Germinal center (tissue), 1 donor: ENCODE measurements at regions not wholly inside any gene's neighbourhood (a gene's known extent, or its start where the extent isn't known, plus 50 kb on each side); places are given as distances from the start of the nearest gene placed in this dataset.

Source experiments
- DNase-seq: peaks from one replicate; pipeline ENCODE4 v3.0.0; 2012; ENCODE audit warnings: mixed read lengths, low spot score

DNA sequence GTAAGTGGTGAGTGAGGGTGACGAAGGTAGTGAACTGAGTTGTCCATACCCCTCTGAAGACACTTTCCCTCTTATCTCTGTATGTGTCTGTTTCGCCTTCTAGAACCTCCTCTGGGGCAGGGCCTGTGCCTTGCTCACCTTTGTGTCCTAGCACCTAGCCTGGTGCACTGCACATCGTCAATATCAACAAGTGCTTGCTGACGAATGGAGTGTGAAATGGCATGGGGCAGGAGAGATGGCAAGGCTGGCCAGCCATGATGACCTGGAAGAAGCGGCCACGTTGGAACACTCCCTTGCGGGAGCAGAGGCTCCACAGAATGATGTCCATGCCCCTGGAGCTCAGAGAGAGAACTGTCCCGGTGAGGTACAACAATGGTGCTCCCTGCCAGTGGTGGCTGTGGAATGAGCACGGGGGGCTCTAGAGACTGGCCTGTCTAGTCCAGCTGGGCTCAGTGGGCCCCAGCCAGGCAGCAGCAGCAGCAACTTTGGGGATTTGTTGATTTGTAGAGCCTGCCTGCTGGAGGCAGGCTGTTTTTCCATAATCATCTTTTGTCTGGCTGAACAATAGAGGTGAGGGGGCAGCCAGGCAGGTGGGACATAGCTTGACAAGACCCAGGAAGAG is 112.2 kb upstream of the PJA1 start:
- no peak for DNase-seq

DNA sequence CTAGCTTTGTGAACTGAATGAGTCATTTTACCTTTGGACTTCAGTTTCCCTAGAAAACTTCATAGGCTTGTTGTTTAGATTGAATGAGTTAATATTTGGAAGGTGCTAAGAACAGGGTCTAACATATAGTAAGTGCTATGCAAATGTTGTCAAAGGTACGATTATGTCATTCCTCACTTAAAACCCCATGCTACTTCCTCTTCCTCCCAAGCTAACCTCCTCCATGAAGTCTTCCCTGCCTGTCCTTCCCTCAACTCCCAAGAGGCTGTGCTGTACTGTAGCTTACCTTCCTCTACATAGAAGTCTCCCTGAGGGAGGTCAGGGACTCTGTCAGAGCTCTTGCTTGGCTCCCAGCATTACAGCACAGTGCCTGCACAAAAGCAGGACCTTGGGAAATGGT is 103.4 kb upstream of the PJA1 start:
- no peak for DNase-seq

DNA sequence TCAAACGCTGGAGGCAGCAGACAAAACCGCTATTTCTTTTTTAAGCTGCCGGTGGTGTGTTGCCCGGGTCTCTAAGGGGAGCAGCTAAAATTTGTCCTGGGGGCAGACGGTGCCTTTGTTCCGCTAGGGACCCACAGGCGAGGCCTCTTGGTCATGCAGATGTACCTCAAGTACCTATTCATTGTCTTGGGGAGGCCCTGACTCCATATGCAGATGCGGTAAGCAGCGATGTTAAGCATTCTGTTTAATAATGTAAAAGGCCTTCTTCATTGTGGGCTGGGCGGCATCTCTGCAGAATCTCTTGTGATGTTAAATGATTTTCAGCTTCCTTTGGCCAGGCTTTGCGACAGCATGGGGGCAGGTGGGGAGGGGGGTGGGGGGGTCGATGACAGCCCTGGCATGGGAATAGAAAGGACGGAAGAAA is 98.9 kb upstream of the PJA1 start:
- no peak for DNase-seq

DNA sequence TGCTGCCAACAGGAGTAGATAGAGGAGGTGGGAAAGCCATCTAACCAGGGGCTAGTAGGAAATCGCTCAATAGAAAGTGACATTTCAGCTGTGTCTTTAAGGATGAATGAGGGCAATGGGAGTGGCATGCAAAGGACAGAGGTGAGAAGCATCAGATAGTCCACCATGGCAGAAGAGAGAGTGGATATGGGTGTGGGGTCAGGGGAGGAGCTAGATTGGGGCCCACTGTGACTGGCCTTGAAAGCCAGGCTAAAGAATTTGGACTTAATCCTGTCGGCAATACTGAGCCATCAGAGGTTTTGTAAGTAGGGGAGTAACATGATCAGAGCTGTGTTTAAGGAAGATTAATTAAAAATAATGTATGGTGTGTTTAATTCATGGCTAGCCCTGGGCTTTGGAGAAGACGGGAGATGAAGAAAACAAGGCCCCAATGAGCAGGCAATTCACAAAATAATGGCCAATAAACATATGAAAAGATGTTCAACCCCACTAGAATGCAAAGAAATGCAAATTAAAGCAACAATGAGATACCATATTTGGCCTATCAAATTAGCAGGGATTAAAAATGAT is 98.1 kb upstream of the PJA1 start:
- no peak for DNase-seq

DNA sequence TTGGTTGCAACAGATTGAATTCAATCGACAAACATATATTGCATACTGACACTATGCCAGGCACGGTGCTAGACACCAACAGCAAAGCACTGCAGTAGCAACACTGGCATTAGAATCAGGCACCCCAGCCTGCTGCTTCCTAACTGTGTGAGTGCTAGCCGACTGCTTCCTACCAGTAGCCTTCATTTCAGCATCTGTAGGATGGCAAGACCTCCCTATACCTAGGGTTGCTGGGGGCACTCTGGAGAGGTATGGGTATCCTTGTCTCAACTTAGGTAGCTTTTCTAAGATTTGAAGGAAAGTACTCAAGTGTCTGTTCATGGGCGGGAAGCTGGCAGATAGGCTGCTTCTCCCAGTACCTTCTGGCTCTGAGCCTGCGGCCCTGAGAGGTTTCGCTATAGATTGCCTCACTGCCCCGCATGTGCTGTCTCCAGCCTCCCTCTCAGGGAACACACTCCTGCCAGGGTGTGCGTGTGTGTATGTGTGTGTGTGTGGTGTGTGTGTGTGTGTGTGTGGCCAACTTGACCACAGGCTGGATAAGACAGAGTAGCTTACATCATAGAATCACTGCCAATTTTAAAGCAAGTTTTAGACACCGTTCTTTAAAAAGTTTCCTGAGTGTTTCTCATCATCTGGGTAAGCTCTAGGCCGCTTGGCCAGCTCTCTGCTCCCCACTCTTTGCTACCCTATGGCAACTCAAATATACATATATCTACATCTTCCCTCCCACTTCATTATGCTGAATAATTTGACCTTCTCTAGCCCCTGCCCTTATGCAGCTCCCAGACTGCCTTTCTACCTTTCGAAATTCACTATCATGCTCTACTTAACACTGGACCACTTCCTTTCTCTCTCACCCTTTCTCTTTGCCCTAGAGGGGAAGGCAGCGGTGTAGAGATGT is 97.0 kb upstream of the PJA1 start:
- DNase-seq, result no peak

DNA sequence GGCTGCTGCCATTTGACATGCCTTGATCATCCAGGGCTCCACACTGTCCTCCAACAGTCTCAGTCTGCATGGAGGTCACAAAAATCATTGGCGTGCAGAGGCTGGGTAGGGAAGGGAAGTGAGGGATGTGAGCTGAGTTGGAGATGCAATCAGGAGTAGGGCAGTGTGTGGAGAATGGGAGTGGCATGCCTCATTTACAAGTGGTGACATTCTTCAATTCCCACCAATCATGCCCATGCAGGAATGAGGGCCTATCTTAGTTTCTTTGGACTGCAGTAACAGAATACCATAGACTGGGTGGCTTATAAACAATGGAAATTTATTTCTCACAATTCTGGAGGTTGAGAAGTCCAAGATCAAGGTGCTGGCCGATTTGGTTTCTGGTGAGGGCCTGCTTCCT is 94.9 kb upstream of the PJA1 start:
- DNase-seq, result no peak

DNA sequence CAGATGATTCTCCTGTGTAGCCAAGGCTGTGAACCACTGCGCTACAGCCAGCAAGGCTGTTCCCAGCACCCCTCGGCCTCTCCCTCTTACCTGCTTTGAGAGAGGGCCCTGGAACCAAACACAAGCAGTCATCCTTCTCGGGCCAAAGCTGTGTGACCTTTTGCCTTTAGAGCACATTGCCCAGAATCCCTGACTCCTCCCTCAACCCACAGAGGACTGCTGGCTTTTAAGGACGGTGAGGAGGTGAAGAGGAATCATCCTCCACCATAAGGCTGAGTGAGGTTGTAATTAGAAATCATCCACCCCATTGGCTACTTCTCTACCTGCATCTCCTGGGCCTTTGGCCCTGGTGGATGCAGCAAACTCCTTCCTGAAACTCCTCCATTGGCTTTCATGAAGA is 93.6 kb upstream of the PJA1 start:
- no peak for DNase-seq

DNA sequence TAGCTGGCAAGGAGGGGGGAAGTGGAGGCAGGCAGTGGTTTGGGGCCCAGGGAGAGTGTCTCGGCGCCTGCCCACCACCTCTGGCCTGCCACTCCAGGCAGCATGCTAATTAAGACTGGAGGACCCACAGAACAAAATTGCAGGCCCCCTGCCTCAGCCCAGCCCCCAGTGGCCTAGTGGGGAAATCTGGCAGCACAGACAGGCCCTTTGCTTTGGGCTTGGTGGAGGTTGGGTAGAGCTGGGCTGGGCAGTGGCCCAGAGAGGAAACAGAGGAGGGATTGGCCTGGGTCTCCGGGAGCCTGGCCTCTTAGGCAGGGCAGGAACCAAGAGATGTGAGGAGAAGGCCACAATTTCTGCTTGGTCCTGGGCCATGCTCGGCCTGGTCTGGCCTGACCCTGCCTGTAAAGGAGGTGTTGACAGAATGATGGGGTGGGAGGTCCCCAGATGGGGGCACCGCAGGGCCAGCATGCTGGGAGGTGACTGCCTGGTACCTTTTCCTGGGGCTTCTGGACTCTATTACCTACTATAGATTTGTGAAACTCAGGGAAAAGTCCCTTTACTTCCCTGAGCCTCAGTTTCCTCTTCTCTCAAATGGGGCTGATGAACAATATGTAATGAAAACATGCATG is 92.4 kb upstream of the PJA1 start:
- no peak for DNase-seq

DNA sequence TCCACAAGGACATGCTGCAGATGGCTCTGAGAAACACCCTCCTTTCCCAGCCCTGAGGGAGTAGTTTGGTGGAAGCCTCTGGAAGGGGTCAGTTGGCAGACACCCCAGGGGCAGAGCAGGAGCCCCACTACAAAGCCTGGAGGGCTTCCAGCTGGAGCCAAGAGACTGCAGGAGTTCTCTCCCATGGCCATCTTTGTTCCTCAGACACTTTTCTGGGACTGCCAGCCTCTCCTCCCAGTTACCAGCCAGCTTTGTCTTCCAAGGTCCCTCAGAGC is 91.0 kb upstream of the PJA1 start:
- DNase-seq, result no peak

DNA sequence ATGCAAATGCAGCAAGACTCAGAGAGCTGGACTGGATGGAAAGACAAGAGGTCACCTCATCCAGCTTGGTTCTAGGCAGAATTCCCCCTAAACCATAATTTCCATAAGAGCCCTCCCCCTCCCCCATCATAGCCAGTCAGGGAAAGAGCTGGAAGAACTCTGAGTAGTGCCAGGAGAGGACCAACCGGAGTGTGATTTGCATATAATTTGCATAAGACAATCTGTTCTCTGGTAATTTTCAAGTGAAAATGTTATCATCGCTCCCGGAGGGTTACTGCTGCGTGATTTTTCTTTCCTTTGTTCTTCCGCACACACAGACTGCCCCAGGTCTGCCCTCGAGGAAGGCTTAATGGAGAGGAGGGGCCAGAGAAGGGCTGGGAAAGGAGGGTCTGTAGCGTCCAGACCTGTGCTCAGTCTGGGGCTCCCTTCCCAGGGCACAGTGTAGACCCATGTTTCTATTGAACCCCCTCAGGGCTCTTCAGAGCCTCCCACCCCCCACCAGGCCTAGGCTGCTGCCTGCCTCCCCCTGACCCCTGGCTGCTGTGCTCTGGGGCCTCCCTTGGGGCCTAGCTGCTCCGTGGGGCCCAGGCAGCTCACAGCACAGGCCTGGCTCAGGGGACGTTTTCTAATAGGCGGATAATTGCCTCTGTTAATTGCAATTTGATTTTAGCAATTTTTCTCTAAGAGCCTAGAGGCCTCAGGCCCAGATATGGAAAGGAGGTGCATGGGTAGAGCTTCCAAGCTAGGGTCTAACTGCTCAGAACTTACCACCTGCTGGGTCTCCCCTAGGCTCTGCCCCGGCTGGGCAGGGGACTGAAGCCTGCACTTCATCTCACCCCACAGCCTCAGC is 90.4 kb upstream of the PJA1 start:
- DNase-seq, result no peak

DNA sequence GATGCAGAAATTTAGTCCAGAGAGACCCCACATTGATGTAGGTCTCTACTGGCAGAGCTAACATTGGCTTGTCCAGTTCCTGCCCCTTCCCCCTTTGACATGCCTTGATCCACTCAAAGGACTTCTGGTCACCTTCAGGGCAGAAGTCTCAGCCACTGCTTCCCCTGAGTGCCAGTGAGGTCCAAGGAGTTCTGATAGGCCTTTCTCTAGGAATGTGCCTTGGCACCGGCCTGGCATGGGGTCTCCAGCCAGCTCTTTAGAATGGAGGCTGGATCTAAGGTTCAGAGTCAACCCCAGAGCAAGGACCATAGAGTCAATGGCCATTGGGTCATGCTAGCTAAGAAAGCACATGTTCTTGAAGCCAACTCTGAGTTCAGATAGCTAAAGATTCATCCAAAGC is 88.6 kb upstream of the PJA1 start:
- DNase-seq, result no peak

DNA sequence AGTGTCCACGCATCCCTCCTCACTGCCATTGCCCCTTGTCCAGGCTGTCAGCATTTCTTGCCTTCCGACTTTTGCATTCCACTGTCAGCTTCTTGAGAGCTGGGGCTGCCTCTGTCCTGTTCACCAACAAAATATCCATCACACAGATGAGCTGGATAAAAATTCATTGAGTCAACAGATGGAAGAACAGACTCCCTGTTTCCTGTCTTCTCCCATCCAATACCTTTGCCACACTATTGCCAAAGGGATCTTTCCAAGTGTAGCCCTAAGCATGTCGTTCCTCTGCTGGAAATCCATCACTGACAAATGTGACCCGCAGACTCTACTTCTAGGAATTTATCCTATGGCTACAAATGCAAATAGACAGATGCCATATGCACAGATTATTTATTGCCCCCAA is 78.0 kb upstream of the PJA1 start:
- no peak for DNase-seq

DNA sequence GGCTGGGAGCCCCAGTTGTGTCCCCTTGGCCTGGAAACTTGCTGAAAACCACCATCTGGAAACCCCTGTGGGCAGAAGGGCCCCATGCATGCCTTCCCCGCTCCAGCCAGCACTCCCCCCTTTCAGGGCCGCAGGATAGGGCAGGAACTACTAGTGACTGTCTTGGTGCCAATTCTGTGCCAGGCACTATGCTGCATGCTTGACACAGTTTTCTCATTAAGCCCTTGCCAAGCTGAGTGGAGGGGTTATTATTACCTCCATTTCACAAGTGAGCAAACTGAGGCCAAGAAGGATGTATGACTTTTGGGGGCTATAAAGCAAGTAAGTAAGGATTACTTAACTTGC is 73.6 kb upstream of the PJA1 start:
- no peak for DNase-seq

DNA sequence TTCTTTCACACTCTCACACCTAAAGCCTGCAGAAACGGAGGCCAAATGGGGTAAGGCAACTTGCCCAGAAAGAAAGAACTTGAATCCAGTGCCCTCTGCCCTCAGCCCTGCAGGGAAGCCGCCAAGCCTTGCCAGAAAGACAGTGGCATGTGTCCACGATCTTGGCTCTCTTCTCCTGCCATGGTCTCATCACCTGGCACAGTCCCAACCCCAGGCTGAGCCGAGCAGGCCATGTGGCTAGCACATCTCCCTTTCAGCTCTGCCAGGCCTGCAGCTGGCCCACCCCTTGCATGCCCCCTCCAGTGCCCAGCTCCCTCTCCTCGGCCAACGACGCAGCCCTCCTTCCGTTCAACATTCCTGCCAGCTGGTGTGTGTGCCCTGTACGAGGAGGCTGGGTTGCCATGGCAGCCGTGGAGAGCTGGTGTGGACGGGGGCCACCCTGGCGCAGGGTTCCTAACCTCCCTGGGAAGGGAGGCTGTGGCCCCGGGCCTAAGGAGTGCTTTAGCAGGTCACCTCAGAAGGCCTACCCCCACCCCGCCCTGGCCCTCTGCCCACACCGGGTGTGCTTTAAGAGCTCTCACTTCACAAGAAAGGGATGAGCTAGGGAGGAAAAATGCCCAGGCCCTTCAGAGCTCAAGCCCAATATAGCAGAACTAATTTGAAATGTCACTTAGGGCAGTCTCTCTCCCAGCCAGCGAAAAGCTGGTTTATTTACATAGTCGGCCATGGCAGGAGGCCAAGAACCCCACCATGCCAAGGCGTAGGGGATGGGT is 73.0 kb upstream of the PJA1 start:
- DNase-seq, result no peak

DNA sequence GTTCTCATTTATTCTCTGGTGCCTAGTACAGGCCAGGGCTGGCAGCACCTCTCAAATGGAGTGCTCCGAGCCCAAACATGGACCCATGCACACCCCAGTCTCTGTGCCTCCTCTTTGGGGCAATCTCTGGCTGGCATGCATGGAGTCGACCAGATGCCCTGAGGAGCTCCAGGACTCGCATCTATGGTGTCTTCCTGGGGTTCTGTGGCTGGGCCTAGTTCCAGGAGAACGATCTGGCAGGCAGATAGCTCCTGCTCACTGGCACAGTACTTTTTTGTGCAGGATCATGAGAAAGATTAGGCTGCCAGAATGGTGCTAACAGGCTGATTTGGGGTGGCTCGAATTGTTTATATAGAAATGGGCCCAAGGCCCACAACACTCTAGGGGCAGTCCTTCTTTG is 72.0 kb upstream of the PJA1 start:
- DNase-seq, result no peak

DNA sequence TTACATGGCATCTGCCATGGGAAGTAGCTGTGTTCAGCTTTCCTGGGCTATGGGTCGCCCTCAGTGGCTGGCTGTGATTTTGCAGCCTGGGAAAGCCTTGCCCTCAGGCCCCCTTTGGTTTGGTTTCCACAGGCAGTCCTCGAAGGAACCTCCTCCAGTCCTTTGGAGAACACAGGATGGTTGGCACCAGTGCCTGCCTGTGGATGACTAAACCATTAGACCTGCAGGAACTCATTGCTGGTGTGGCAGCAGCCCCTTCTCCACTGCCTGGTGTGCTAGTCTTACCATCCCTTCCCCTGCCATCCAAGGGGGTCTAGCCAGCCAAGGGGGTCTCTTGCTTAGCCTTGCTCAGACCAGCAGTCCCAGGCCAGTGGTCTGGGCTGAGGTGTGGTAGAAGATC is 71.4 kb upstream of the PJA1 start:
- no peak for DNase-seq

DNA sequence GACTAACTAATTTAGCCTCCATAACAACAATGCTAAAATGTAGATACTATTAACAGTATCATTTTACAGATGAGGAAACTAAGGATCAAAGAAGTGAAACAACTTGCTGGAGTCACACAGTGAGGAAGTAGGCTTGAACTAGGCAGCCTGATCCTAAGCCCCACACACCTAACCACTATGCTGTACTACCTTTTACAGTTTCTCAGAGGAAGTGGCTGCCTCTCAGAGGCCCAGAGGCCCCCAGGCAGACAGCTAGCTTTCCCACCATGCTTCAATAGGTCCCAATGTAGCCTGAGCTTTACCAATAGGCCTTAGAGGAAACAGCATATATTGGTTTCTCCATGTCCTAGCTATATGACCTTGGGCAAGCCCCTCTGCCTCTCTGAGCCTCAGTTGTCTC is 69.4 kb upstream of the PJA1 start:
- no peak for DNase-seq

DNA sequence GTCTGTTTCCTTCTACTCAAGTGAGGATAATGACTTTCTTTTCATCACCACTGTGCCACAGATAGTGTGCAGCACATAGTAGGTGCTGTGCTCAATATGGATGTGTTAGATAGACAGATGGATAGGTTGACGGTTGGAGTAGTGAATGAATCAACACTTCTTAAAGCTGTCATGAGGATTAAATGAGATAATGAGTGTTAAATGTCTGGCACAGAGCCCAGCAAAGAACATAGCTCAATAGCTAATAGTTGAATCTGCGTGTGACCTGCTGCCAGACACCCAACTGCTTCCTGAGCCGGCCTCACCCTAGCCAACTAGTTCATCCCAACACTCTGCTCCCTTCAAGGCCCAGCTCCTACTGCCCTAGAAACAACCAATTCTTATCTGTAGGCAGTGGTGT is 67.7 kb upstream of the PJA1 start:
- no peak for DNase-seq

DNA sequence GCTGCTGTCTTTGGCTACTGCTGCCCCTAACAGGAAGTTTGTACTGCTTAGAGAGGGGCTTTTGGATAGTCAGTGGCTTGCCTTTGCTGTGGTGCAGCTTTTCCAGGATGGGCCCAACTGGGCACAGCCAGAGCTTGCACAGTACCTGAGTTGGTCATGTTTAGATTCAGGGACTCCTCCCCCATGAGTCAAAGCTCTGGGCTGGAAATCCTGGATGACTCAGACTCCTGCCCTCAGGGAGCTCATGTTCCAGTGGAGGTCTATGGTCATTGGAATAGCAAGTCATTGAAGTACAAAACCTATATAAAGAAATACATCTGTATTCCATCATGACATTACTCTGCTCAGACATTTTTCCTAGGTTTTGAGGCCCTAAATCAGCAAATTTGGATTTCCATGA is 66.7 kb upstream of the PJA1 start:
- no peak for DNase-seq

DNA sequence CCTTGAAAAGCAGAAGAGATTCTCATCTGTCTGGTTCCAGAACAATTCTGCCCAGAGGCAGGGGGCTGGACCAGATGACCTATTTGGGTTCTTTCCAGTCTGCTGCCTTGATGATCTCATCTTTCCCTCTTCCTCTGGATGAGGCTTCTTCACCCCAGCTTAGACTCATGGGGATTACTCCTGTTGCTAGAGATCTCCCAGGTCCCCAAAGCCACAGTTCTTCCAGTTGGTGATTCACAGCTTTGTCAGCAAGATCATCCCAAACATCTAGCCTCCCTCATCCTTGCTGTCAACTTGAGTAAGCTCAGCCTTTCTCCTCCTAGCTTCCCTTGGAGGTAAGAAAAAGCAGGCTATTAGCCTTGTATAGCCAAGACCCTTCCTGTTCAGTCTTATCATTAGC is 64.2 kb upstream of the PJA1 start:
- DNase-seq, result no peak

DNA sequence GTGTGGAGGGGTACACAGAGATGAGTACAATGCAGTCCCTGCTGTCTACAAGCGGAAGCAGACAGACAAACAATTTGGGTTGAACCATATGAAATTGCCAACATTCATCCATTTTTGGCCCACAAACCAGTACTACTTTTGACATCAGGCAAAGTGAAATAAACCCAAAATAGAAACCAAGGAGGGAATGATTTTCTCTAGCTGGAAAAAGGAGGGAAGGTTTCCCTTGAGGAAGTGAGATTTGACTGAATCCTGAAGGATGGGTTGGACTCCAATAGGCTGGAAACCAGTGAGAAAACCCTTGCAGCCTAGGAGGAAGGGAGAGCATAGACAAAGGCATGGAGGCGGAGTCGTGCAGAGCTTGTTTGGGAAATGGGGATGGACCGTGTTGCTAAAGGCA is 63.5 kb upstream of the PJA1 start:
- no peak for DNase-seq
